Lung (tissue), 11 donors: ENCODE measurements at regions not wholly inside any gene's neighbourhood (a gene's known extent, or its start where the extent isn't known, plus 50 kb on each side); places are given as distances from the start of the nearest gene placed in this dataset.

Experiments
- ATAC-seq: fragments of 200-7000 bp; cut with Tn5 transposase; one replicate; pipeline ENCODE4 v1.9.1; 2020; ENCODE audit warnings: moderate number of reproducible peaks; ENCODE audit not compliant: insufficient read depth, low FRiP score
- DNase-seq, 3 donors: peaks; one replicate each; pipeline ENCODE4 v3.0.0-alpha.2; 2013 to 2017
- H3K27ac ChIP-seq, 2 donors: one replicate each; pipeline ENCODE4 v1.5.1; 2013; ENCODE audit warnings: mild to moderate bottlenecking in 2 of 2, moderate library complexity in 2 of 2, control low read depth in 1 of 2, inconsistent platforms in 1 of 2, low read depth in 1 of 2, low read length in 1 of 2
- H3K27me3 ChIP-seq, 3 donors: one replicate each; pipeline ENCODE4 v1.5.1; 2013; ENCODE audit warnings: low read length in 2 of 3; ENCODE audit not compliant: control insufficient read depth in 3 of 3, insufficient read depth in 3 of 3
- H3K36me3 ChIP-seq, 4 donors: one replicate each; pipeline ENCODE4 v1.5.1; 2013; ENCODE audit warnings: low read length in 4 of 4, mild to moderate bottlenecking in 1 of 4, moderate library complexity in 1 of 4; ENCODE audit not compliant: control insufficient read depth in 4 of 4, insufficient read depth in 4 of 4
- H3K4me1 ChIP-seq, 5 donors: one replicate each; pipeline ENCODE4 v1.5.1; 2013; ENCODE audit warnings: low read length in 5 of 5, mild to moderate bottlenecking in 2 of 5, moderate library complexity in 1 of 5; ENCODE audit not compliant: control insufficient read depth in 5 of 5, insufficient read depth in 5 of 5
- H3K4me3 ChIP-seq: one replicate; pipeline ENCODE4 v1.5.1; 2013; ENCODE audit warnings: mild to moderate bottlenecking, control low read depth, moderate library complexity
- H3K9ac ChIP-seq, 2 donors: one replicate each; pipeline ENCODE4 v1.5.1; 2013; ENCODE audit warnings: low read length in 2 of 2, control low read depth in 1 of 2; ENCODE audit not compliant: insufficient read depth in 1 of 2
- H3K9me3 ChIP-seq, 4 donors: one replicate each; pipeline ENCODE4 v1.5.1; 2013; ENCODE audit warnings: low read length in 3 of 4, mild to moderate bottlenecking in 1 of 4, moderate library complexity in 1 of 4; ENCODE audit not compliant: control insufficient read depth in 4 of 4, insufficient read depth in 3 of 4
- WGBS, 2 donors: extraction: QIAGEN DNeasy Blood & Tissue Kit; methylation state at CpG; one replicate each; pipeline ENCODE4 v1.1.7; 2013; 5-methylcytosine and 5-hydroxymethylcytosine counted together
- TF ChIP-seq, protein P1 (sequence below): IDR thresholded peaks from 2 replicates; pipeline ENCODE4 v1.5.1; 2012; ENCODE audit warnings: mild to moderate bottlenecking; ENCODE audit errors: control extremely low read depth, extremely low read depth
- donor health status: control.
- donor health status: control.
- donor health status: Bipolar disorder and iron deficiency.
- donor health status: healthy.
- donor health status: DM: yes; HTN: yes; CAD: no.

DNA sequence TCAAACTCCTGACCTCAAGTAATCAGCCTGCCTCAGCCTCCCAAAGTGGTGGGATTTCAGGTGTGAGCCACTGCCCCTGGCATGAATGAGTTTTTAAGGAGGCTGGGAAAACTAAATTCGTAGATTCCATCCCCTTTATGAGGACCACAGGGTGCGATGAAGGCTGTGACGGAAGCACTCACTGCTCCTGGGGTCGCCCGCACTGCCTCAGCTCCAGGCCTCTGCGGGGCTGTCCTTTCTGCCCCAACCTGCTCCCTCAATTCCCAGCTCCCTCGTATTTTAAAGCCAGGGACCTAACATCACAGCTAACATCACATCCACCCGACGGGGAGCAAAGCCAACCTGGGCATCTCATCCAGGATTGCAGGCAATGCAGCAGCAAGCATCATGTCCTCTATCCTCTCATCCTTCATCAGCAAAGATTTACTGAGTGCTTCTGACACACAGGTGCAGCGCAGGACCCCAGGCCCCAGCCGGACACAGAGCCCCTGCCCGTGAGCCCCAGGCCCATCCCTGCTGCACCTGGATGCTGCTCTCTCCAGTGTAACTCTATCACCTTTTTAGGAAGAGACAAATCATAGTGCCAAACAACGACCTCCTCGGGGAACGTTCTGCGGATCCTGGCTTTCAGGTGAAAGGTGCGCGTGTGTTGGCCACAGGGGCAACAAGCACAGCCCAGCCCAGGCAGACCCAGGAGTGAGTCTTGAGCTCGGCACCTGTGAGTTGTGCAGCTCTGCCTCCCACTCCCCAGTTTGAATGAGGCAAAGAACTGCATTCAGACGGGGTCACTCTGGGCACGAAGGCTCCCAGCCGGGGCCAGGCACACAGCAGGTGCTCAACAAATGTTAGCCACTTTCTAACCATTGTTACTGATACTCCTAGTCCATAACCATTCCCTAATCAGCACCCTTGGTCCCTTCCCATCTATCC is 134.3 kb downstream of the CRYBB2 start:
- H3K27me3 ChIP-seq: no peaks in the 10 kb centered on the region
- WGBS, 2 donors: 95 to 96% methylated on average over 22 of the region's 22 CpGs
- no peak overlapping the region for H3K9ac ChIP-seq
- H3K9me3 ChIP-seq: no peaks in the 10 kb centered on the region
- no peak overlapping the region for H3K4me3 ChIP-seq
- H3K36me3 ChIP-seq: peaks cover 15 to 50% (median 30%) of the 10 kb centered on the region in 4 donors
- TF ChIP-seq, protein P1, sequence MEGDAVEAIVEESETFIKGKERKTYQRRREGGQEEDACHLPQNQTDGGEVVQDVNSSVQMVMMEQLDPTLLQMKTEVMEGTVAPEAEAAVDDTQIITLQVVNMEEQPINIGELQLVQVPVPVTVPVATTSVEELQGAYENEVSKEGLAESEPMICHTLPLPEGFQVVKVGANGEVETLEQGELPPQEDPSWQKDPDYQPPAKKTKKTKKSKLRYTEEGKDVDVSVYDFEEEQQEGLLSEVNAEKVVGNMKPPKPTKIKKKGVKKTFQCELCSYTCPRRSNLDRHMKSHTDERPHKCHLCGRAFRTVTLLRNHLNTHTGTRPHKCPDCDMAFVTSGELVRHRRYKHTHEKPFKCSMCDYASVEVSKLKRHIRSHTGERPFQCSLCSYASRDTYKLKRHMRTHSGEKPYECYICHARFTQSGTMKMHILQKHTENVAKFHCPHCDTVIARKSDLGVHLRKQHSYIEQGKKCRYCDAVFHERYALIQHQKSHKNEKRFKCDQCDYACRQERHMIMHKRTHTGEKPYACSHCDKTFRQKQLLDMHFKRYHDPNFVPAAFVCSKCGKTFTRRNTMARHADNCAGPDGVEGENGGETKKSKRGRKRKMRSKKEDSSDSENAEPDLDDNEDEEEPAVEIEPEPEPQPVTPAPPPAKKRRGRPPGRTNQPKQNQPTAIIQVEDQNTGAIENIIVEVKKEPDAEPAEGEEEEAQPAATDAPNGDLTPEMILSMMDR: no peak
- H3K4me1 ChIP-seq: no peaks in the 10 kb centered on the region
- DNase-seq (no peak), ATAC-seq (no peak)
- H3K27ac ChIP-seq: no peak overlapping the region

DNA sequence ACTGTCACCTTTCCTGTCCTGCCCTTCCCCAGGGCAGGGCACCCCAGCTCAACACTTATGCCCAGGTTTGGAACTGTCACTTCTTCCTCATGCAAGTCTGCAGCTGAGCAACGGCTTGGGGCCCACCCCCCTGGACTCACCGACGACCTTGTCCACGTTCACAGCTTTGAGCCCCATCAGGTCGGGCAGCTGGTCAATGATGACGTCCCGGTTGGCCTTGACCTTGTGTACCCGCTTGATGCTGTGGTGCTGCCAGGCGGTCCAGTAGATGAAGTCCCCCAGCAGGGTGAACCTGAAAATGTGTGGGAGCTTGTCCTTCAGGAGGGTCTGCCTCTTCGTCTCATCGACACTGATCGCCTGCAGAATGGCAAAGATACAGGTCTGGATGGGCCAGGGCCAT is 135.0 kb downstream of the CRYBB2 start:
- Histone ChIP-seq H3K4me3 (no peak overlapping the region), H3K4me1 (no peaks in the 10 kb centered on the region), H3K9ac (no peak overlapping the region), H3K36me3 (peaks cover 15 to 54% (median 32%) of the 10 kb centered on the region in 4 donors), H3K9me3 (no peaks in the 10 kb centered on the region), H3K27me3 (no peaks in the 10 kb centered on the region), H3K27ac (no peak overlapping the region)
- TF ChIP-seq, protein P1: no peak
- no peak for DNase-seq
- no peak for ATAC-seq
- WGBS, 2 donors: 94 to 96% methylated on average over 12 of the region's 12 CpGs

DNA sequence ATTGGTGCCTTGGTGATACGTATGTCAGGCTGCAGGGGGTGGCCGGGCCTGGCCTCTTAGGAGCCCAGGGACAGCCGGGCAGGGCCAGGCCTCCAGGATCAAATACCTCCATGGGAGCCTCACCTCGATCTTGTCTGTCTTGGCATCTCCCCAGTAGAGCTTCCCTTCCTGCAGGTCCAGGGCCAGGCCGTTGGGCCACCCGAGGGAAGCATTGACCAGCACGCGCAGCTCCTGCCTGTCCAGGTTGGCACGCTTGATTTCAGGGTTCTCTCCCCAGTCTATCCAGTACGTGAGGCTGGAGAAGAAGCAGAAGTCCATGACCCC is 137.7 kb downstream of the CRYBB2 start:
- WGBS, 2 donors: 89 to 93% methylated on average over 10 of the region's 10 CpGs
- no peaks in the 10 kb centered on the region for H3K9me3 ChIP-seq
- H3K4me3 ChIP-seq: no peak overlapping the region
- no peak overlapping the region for H3K27ac ChIP-seq
- no peaks in the 10 kb centered on the region for H3K4me1 ChIP-seq
- TF ChIP-seq, protein P1: no peak
- DNase-seq (no peak), ATAC-seq (no peak)
- H3K36me3 ChIP-seq: peaks cover 10 to 48% (median 33%) of the 10 kb centered on the region in 4 donors
- no peak overlapping the region for H3K9ac ChIP-seq
- no peaks in the 10 kb centered on the region for H3K27me3 ChIP-seq
